Femur (tissue), 1 donor: ENCODE measurements at regions not wholly inside any gene's neighbourhood (a gene's known extent, or its start where the extent isn't known, plus 50 kb on each side); places are given as distances from the start of the nearest gene placed in this dataset.
A peak's percentile ranks its signal among the peaks of the same experiment; 100 is the strongest.

Experiments
- DNase-seq: peaks from one replicate; pipeline ENCODE4 v3.0.0-alpha.2; 2017

DNA sequence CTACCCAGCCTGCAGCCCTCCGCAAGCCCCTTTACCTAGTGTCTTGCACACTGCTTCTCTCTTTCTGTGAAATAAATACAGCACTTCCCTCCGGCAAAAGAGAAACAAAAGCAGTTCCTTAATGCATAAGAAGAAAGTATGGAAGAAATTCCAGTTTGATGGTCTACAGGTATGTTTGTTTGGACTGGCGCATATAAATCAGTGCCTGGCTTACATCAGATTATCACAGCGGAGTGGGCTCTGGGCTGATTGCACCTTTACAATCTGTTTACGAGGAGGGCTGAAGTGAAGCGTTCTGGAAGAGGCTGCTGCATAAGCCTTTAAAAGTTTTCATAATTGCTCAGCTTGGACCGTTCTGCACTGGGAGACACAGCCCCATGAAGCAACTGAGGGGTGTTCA is 153.5 kb upstream of the FOXF1 start:
- DNase-seq, result no peak

DNA sequence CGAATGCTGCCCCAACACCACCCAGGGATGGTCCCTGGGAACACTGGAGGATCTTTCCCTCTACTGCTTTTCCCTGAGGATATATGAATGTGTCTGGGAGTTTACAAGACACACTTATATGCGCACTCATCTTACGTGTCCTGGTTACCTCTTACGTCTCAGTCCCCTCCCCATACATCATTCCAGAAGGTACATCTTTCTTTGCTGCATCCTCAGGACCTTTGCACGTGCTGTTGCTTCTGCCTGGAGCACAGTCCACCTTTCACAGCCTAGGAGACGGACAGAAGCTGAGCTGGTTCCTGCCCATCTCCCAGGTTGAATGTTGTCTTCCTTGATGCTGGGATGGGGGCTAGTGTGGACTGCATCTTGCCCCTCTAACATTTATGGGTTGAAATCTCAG is 153.0 kb upstream of the FOXF1 start:
- DNase-seq, result no peak

DNA sequence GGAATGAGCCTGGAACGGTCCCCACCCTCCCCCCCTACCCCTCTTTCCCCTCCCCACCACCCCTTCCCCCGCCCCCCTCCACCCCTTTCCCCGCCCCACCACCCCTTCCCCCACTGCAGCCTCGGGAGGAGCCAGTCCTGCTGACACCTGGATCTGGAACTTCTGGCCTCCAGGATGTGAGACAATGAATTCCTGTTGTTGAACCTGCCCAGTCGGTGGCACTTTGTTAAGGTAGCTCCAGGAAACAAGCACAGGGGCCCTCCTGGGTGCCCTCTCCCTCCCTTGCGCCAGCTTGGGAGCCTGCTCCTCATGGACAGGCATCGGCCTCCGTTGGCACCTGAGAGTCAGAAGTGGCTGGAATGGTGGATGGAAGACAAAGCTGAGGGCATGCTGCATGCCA is 152.4 kb upstream of the FOXF1 start:
- DNase-seq, result no peak

DNA sequence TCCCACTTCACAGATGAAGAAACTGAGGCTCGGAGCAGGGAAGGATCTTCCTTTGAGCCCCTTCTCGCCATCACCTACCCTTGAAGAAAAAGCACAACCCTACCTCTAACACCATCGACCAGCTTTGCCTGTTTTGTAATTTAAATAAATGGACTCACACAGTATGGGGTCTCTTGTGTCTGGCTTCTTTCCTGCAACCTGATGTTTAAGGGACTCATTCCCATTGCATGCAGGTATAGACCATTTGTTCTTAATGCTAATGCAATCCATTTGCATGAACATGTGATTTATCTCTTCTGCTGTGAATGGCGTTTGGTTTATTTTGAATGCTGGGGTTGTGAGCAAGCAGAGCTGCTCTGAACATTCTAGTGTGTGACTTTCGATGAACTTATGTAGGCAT is 150.8 kb upstream of the FOXF1 start:
- no peak for DNase-seq

DNA sequence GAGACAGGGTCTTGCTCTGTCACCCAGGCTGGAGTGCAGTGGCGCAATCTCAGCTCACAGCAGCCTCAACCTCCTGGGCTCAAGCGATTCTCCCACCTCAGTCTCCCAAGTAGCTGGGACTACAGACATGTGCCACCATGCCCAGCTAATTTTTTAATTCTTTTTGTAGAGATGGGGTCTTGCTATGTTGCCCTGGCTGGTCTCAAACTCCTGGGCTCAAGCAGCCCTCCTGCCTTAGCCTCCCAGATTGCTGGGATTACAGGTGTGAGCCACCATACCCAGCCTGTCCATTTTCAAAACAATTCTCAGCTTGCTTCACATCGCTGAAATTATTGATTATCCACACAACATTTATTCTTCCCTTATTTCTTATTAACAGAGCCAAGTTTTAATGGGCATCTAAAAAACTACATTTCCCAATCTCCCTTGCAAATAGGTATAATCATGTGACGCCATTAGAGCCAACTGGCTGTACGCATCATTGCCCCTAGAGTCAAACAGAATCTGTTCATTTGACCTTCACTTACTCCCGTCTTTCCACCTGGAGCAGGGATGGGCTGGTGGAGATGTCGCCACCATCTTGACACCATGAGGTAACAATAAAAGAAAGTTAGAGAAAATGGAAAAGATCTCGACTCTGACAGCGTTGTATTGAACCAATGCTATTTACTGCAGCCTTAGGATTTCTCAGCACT is 148.0 kb upstream of the FOXF1 start:
- no peak for DNase-seq

DNA sequence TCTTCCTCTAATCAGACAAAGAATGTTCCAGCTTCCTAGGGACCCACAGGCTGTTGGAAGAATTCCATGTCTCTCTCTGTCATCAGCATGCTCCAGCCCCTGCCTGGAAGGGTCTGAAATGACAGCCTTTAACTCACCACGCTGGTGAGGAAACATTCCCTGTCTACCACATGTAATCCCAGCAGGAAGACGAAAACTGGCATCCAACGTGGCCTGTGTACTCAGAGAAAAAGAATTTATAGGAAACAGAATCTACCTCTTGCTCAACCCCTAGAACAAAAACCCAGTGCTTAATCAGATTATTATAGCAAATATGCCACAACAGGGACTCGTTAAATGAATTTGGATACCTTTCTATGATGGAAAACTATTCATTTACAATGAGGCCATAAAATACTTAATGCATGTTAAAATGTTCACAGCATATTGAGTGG is 147.3 kb upstream of the FOXF1 start:
- peak; percentile 54 for DNase-seq

DNA sequence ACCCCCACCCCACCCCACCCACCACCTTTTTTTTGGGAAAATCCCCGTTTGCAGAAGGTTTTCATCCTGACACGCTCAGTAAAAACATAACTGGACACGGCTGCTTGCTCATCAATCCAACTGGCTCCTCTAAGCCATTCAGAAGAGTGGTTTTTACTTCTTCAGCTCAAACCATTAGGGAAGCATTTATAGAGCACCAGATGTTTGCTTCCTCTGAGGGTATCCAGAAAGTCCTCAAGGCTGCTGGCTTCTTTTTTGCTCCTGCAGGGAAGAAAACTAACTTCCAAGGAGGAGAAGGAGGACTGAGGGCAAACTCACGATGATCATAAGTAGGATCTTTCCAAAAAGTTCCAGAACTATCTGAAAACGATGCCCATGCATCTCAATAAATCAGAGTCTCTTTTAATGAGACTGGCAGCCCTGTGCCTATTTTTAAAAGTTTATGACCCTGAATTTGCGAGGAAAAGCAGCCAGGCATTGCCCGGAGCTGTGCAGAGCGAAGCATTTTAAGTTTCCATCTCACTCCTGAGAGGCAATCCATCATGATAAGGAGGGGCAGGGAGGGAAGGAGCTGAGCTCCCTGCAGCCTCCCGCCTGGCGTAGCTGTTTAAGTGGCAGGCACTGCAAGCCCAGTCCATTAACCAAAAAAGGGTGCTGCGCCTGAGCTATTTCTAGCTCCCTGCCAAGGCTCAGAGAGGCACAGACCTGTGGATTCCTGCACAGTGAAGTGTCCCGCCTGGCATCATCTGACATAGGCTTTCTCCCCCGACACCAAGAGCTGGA is 146.3 kb upstream of the FOXF1 start:
- no peak for DNase-seq

DNA sequence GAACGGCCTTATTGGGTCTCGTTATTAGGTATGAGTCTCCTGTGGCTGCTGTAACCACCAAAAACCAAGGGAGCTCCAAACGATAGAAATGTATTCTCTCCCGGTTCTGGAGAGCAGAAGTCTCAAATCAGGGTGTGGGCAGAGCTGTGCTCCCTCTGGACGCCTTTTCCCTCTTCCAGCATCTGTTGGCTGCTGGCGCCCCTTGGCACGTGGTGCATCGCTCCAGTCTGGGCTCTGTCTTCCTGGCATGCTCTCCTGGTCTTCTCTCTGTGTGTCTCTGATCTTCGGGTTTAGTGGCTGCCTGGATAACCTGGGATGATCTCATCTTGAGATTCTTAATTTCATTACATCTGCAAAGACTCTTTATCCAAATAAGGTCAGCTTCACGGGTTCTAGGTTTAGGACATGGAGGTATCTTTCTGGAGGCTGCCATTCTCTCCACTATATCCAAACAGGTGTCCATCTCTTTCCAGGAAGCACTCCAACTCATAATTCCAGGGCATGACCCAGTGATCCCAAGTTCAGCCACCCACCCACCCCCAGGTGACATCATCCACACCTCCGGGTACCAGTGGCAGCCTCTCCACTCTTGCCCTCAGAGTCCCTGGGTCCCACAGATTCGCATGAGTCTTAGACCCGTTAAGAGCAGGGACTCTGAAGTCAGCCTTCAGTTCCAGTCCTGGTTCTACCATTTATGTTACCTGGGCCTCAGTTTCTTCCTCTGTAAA is 145.5 kb upstream of the FOXF1 start:
- no peak for DNase-seq

DNA sequence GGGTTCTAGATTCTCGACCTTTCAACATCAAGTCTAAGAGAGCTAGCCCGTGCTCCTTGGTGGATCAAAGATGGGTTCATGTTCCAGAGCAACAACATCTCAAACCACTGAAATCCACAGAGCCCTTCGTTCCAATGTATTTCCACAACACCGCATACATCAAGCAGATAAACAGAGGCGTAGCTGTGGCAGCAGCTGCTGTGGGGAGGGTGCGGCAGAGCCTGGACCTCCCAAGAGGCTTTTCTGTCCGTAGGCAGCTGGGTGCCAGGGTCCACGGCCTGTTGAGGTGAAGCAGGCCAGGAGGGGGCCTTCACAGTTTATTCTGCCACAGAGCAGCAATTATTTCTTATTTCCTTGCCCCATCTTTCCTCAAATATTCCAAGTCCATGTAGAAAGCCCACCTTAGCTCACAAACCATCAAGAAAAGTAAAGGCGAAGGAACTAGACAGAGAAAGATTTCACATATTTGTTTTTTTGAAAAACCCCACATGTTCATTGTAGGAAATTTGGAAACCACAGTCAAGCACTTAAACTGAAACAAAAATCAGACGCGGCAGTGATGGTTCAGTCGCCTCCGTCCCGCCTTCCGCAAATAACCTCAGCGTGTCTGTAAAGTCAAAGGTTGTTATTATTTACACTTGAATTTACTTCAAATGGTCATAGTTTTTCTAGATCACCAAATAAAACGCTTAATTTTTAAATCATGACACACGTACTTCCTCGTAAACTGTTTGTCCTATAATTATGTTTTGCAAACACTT is 144.6 kb upstream of the FOXF1 start:
- no peak for DNase-seq

DNA sequence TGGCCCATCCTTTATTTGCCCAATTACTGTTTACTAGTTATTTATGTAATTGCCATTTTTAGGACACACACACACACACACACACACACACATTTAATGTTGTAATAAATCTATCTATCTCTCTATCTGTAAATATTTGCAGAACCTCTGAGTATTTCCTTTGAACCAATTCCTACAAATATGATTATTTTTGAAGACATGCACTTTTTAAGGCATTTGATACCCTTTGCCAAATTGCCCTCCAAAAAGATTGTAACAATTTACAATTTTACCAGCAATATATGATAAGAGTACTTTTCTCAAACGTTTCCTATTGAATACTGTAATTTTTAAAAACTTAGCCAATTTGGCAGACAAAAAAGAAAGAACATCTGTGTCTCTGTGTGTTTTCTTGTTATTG is 143.8 kb upstream of the FOXF1 start:
- DNase-seq, result no peak

DNA sequence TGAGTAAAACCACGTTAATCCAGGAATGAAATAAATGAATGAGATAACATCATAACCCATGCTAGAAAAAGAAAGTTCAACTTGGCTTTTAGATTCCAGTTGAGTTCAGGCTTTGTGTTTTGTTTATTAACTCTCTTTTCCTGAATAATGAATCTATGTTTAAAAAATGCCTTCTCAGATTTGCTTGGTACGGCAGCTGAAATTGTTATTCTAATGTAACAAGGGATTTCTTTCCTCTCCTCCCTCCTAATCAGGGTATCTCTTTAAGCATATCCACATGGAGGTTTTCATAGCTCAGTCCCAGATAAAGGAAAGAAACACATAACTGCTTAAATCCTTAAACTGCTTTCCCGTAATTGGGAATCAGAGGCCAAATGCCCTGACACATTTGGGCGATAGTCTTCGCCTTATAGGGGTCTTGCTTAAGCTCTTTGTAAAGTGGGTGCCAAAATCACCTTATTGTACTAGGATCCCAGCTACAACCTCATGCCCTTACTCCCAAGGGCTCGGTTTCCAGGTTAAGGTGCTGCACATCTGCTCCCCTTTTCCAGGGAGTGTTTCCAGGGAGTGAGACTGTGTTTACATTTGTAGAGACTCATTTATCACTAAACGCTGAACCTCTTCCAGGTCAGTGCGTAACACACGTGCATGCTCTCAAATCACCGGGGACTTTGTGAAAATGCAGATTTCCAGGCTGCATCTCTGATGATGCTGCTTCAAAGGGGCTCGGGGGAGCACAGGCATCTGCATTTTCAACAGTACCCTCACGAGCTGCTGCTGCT is 142.8 kb upstream of the FOXF1 start:
- no peak for DNase-seq

DNA sequence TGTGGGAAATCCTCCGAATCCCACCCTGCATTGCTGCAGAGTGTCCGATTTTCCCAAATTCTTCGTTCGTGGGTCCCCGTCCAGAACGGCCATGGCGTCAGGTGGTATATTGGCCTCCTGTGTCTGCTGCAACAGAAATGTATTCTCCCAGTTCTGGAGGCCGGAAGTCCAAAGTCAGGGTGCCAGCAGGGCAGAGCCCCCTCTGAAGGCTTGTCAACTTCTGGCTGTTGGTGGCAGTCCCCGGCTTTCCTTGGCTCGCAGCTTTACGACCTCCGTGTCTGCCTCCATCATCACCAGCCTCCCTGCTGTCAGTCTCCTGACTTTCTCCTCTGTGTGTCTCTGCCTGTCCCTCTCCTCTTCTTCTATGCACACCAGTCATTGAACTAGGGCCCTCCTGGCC is 142.1 kb upstream of the FOXF1 start:
- DNase-seq, result no peak

DNA sequence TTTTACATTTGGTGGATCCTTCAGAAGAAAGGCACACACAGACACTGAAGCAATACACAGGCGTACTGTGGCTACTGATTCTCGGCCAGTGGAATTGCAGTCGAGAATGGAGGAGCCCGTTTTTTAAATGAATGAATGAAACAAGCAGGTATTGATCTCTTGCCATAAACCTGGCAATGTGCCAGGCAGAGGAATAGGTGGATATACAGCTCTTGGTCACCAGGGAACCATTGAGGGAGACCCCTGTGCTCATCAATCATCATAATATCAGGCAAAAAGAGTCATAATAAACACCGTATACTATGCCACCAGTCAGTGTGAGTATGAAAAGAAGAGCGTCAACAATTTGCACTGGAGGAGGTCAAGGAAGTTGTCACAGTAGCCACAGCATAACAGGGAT is 140.3 kb upstream of the FOXF1 start:
- DNase-seq, result no peak

DNA sequence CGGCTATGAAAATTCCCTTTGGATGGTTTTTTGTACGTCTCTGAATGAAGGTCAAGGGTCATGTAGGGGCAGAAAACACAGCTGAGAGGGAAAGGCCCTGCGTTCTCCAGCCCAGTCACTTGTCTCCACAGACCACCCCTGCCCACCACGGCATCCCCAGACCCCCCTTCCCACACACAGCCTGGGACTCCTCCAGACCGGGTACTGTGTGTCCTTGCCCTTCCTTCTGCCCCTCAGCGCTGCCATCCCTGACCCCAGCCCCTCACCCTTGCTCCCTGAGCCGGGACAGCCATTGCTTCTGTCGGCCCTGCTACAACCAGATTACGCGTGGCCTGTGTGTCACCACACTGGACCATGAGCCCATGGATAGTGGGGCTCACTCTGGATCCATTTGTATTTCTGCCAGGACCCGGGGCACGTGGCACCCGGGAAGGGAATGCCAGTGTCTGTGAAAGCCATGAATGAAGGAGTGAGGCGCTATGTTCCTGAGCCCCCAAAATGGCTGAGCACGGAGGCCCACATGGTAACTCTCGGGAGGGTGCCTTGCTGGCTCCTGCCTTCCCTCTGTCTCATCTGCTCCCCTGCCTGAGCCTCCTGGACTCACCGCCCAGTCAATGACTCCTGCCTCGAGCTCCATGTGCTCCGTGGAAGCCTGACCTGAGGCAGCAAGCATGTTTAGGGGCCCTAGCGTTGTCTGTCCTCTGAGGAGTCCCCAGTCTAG is 139.1 kb upstream of the FOXF1 start:
- DNase-seq, result no peak

DNA sequence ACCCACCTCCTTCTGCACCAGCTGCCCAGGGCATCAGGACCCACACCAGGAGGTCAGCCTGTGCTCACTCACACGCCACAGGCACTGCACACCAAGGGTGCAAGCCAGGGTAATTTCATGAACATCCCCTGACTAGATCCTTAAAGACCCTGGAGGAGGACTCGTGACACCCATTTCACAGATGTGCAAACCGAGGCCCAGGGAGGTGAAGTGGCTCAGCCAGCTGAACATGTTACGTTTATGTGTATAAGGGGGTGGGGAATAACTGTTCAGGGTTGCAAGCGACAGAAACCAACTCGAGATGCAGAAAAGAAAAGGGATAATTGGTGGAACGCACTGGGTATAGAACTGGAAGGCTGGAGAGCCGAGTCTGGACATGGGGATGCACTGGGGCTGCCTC is 138.1 kb upstream of the FOXF1 start:
- DNase-seq, result no peak

DNA sequence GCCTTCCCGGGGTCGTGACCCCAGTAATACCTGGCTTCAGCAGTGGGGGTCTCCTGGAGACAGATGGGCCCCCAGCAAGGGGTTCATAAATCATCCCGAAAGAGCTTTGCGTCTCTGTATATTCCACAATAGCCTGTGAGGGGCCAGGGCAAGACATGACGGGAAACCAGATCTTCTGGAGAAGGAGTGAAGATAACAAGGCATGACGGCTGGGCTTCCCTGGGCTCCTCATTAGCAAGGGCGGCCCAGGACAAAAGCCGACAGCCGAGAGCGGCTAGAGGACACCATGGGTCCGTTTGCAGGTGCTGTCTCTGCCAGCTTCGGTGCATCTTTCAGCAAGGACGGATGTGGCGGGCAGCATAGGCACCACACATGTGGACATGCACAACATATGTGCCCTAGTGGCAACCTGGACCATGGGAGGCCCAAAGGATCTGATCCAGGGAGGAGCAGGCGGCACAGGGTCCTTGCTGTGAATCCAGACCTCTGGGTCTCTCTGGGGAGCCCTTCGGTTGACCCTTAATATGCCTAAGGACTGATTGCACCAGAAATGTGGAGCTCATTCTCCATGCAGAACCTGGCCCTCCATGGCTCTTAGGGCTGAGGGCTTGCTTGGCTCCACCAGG is 136.9 kb upstream of the FOXF1 start:
- DNase-seq, result no peak

DNA sequence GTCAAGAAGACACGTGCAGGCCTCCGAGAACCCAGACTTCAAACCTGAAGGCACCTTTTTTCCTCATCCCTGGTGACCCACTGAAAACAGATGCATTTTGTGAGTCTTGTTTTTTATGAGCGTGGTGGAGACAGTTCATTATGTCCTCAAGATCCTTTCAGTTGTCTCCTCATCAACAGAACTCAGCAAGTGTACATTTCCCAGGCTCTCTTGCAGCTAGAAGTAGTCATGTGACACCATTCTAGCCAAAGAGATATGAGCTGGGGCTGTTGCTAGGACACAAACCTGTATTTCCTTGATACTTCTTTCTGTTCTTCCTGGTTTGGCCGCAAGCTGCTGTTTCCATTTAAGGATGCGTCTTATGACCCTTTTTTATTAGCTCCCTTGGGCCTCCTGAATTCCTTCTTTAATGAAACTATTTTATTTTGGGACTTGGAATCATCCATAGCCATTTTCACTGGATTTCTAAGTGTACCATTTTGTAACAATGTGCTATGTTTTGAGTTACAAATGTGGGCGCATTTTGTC is 135.7 kb upstream of the FOXF1 start:
- no peak for DNase-seq

DNA sequence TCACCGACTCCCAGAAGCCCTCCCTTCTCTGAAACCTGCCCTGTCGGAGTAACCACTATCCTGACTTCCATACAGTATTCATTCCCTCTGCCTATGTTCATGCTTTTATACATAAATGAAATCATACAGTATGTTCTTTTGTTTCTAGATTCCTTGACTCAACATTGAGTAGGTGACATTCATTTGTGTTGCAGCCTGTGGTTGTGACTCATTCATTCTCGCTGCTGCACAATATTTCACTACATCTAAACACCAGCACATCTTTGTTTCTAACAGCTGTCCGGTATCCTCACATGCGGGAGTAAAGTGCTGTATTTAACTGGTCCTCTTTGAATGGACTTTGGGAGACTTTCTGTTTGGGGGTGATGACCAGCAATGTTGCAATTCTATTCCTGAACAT is 135.0 kb upstream of the FOXF1 start:
- DNase-seq, result no peak

DNA sequence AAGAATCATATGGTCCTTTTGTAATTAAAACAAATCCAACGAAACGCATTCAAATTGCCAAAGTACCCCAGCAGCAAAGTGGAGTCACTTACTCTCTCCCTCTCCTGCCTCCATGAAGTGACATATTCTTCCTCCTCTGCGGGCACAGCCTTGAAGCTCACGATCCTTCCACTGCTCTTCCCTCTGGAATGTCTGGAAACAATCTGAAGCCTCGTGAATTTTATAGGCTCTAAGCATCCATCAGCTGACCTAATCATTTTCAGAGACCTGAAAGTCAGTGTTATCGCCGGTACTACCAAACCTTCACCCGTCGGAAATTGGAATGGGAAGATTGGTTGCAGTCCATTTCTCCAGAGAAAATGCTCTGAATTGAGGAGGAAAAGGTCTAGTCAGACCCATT is 134.5 kb upstream of the FOXF1 start:
- no peak for DNase-seq

DNA sequence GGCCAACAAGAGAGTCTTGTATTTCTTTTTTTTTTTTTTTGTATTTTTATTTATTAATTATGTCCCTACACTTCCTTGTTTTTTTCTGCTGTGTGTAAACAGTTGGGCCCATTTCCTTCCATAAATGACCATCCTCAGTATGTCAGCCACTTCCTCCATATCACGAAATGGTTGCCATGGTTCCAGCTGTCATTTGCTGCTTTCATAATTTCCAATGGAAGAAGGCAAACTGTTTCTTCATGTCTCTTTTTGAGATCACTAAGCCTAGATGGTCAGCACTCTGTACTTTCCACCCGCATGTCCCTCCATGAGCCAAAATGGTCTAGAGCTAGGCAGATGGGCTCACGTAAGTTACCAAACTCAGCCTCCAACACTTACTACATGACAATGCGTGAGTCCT is 133.5 kb upstream of the FOXF1 start:
- DNase-seq, result no peak
